Mesodermal cell (in vitro differentiated cells): ENCODE measurements at regions not wholly inside any gene's neighbourhood (a gene's known extent, or its start where the extent isn't known, plus 50 kb on each side); places are given as distances from the start of the nearest gene placed in this dataset.

Experiments used
- H3K27ac ChIP-seq: 2 replicates; pipeline ENCODE4 v1.7.0; 2013; ENCODE audit warnings: mild to moderate bottlenecking, low read depth, low read length, moderate library complexity; ENCODE audit not compliant: severe bottlenecking
- H3K36me3 ChIP-seq: 2 replicates; pipeline ENCODE4 v1.7.1; 2013; ENCODE audit warnings: mild to moderate bottlenecking, low read length, moderate library complexity; ENCODE audit not compliant: control insufficient read depth, insufficient read depth
- H3K4me1 ChIP-seq: one replicate; pipeline ENCODE4 v1.7.1; 2013; ENCODE audit warnings: mild to moderate bottlenecking, low read length; ENCODE audit not compliant: insufficient read depth, control insufficient read depth, poor library complexity, severe bottlenecking
- H3K4me3 ChIP-seq: 2 replicates; pipeline ENCODE4 v1.7.0; 2013; ENCODE audit warnings: low read length, control low read depth, mild to moderate bottlenecking; ENCODE audit not compliant: insufficient read depth, poor library complexity, severe bottlenecking; ENCODE audit errors: extremely low read depth
- H3K9me3 ChIP-seq: 2 replicates; pipeline ENCODE4 v1.7.1; 2013; ENCODE audit warnings: mild to moderate bottlenecking, low read length, moderate library complexity; ENCODE audit not compliant: control insufficient read depth
- WGBS, 2 experiments: methylation state at CpG; one replicate each; pipeline ENCODE4 v1.1.5; 2013; ENCODE audit warnings: missing lambda C conversion rate in 2 of 2; ENCODE audit not compliant: insufficient coverage in 2 of 2; 5-methylcytosine and 5-hydroxymethylcytosine counted together

DNA sequence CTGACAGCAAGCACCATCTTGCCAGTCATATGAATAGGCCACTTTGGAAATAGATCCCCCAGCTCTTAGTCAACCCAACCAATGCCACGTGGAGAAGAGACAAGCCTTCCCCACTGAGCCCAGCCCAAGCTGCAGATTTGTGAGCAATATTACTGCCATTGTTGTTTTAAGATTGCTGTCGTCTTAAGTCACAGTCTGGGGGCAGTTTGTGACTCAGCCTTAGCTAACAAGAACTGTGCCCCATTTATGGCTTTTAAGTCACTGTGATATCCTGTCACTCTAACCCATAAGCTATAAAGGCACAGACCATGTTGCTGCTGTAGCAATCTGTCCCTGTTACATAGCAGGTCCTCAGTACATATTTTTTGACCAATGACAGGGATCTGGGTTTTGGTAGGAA, 464.2 kb downstream of the MED13L start:
- Histone ChIP-seq H3K27ac (no peak overlapping the region), H3K4me1 (peaks cover 4% of the 10 kb centered on the region), H3K4me3 (no peak overlapping the region), H3K36me3 (no peaks in the 10 kb centered on the region), H3K9me3 (no peaks in the 10 kb centered on the region)
- 70 to 82% methylated on average over 1 to 2 of the region's 2 CpGs for WGBS, 2 experiments

- WGBS, 2 experiments, result no CpG with 5 or more reads among the region's 1 CpG
- H3K27ac ChIP-seq, result no peak overlapping the region
- peaks cover 4% of the 10 kb centered on the region for H3K4me1 ChIP-seq
- H3K36me3 ChIP-seq, result no peaks in the 10 kb centered on the region
- no peaks in the 10 kb centered on the region for H3K9me3 ChIP-seq
- H3K4me3 ChIP-seq, result no peak overlapping the region
These were observed 465.6 kb downstream of the MED13L start for GRCh38 chr12:115811929-115812328.

DNA sequence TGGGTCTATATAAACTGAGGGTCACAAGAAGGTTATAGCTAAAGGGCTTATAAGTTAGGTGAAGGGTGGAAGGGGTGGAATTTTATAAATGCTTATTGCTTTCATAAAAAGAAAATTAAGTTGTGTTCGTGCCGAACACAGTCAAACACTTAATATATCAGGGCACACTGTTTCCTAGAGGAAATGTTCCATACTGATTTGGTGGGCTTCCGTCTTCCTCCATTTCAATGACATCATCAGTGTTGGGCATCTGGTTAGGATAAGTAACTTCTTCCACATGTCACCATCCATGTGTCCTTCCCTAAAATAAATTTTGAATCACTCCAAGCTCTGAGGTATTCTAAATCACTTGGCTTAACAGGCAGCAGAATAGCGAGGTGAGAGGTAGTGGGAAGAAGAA, 466.4 kb downstream of the MED13L start:
- WGBS, 2 experiments, result no CpG with 5 or more reads among the region's 4 CpGs
- peaks cover 4% of the 10 kb centered on the region for H3K4me1 ChIP-seq
- no peak overlapping the region for H3K27ac ChIP-seq
- H3K36me3 ChIP-seq, result no peaks in the 10 kb centered on the region
- no peak overlapping the region for H3K4me3 ChIP-seq
- H3K9me3 ChIP-seq, result no peaks in the 10 kb centered on the region

DNA sequence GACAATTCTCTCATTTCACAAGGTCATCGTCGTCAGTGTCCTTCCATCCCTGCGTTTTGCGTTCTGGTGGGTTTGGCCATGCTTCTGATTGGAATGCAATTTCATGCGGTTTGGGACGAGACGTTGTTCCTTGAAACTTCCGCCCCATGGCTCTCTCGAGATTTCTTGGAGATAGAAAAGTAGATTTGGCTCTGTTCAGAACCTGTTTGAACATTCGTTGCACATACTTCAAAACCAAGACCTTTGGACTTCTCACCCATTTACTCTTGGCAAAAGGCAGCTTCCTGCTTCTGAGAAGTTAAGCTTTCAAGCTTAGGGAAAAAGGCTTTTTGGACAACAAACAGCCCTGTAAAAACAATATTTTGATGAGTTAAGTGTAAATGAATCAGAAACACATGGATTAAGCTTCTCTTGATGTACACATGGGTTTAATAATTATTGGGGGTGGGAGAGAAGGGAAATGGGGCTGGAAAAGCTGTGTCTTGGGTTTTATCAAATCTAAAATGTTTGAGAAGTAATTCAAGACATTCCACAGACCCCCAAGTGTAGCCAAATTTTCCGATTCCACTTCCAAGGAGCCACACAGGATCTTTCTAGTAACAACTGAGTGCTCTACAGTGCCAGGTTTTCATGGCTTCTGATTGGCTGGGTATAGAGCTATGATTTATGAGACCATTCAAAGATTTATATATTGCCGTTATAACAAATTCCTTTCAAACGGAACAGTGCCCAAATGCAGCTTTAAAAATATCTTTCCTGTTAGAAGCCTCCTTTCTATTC, 467.2 kb downstream of the MED13L start:
- Histone ChIP-seq H3K27ac (no peak overlapping the region), H3K4me1 (peaks cover 4% of the 10 kb centered on the region)
- 85 to 90% methylated on average over 8 to 11 of the region's 13 CpGs for WGBS, 2 experiments

DNA sequence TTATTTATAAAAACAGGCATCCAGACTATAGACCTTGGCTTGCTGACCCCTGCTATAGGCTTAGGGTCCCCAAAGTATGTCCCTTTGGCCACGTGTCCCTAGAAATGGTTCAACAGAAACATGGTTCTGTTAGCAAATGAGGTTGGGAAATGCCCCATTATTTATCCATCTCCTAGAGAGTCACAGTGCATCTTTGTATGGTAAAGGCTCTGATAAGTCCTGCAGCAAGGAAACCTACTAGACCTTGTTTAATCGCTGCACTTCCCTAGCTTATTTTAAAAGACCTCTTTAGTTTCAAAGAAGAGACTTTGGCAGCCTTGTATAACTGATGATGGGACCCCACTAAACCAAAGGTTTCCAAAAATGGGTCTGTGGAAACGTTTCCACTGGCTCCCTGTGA, 471.5 kb downstream of the MED13L start:
- H3K9me3 ChIP-seq, result no peaks in the 10 kb centered on the region
- no peak overlapping the region for H3K27ac ChIP-seq
- 88 to 90% methylated on average over 1 to 2 of the region's 3 CpGs for WGBS, 2 experiments
- H3K4me3 ChIP-seq, result no peak overlapping the region
- H3K36me3 ChIP-seq, result no peaks in the 10 kb centered on the region
- H3K4me1 ChIP-seq, result peaks cover 4% of the 10 kb centered on the region

More for the DNA sequence above, 467.2 kb downstream of the MED13L start:
- Histone ChIP-seq H3K36me3 (no peaks in the 10 kb centered on the region), H3K9me3 (no peaks in the 10 kb centered on the region), H3K4me3 (no peak overlapping the region)

DNA sequence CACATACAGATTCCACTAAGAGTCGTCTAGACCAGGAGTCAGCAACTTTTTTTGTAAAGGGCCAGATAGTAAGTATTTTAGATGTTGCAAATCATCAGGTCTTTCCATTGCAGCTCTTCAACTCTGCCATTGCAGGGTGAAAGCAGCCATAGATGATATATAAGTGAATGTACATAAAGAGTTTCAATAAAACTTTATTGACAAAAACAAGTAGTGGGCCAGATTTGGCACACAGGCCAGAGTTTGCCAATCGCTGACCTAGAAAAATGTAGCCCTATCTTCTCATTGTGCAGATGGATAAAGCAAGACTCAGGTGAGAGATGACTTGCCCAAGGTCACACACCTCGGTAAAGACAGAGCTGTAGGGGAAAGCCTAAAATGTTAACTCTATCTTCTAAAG, 474.7 kb downstream of the MED13L start:
- no peaks in the 10 kb centered on the region for H3K9me3 ChIP-seq
- no peak overlapping the region for H3K4me3 ChIP-seq
- WGBS, 2 experiments, result 100% methylated on average over 1 of the region's 3 CpGs
- H3K27ac ChIP-seq, result no peak overlapping the region
- H3K36me3 ChIP-seq, result no peaks in the 10 kb centered on the region
- H3K4me1 ChIP-seq, result peaks cover 4% of the 10 kb centered on the region

GRCh38 chr12:115801871-115802270, 475.6 kb downstream of the MED13L start:
- no peaks in the 10 kb centered on the region for H3K36me3 ChIP-seq
- H3K27ac ChIP-seq, result peak overlapping the region; percentile 76
- H3K9me3 ChIP-seq, result no peaks in the 10 kb centered on the region
- H3K4me3 ChIP-seq, result no peak overlapping the region
- WGBS, 2 experiments, result 51 to 63% methylated on average over 3 of the region's 3 CpGs
- peaks cover 4% of the 10 kb centered on the region for H3K4me1 ChIP-seq

DNA sequence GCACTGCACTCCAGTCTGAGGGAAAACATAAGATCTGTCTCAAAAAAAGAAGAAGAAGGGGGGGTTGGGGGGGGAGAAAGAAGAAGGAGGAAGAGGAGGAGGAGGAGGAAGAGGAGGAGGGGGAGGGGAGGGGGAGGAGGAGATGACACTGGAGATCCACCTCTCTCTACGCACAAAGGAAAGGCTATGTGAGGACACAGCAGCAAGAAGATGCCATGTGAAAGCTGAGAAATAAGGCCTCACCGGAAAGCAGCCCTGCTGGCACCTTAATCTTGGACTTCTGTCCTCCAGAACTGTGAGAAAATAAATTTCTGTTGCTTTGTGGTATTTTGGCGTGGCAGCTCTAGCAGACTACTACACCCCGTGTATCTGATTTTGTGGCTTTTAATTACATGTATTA, 477.9 kb downstream of the MED13L start:
- H3K9me3 ChIP-seq, result no peaks in the 10 kb centered on the region
- peaks cover 4% of the 10 kb centered on the region for H3K4me1 ChIP-seq
- H3K4me3 ChIP-seq, result no peak overlapping the region
- no peaks in the 10 kb centered on the region for H3K36me3 ChIP-seq
- 93 to 100% methylated on average over 1 to 2 of the region's 4 CpGs for WGBS, 2 experiments
- H3K27ac ChIP-seq, result no peak overlapping the region

DNA sequence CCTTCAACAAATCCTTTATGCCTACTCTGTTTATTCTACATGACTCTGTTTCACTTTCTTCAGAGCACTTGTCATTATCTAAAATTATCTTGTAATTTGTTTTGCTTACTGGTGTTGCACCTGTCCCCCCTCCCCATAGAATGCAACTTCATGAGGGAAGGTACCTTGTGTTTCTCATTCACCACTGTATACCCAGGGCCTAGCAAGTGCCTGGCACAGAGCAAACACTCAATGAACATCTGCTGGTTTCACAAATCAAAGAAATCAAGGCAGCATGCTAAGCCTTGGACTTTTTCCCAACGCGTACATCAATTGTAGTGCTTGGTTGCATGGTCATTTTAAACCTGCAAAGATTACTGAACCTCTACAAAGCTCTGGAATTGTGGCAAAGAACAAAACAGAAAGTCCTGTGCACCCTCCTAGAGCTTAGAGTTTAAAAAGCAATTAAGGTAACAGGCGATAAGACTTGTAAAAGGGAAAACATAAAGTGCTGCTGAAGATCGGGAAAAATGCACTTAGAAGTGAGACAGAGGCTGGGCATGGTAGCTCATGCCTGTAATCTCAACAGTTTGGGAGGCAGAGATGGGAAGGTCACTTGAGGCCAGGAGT, 479.1 kb downstream of the MED13L start:
- Histone ChIP-seq H3K4me1 (peaks cover 4% of the 10 kb centered on the region), H3K27ac (no peak overlapping the region), H3K9me3 (no peaks in the 10 kb centered on the region), H3K36me3 (no peaks in the 10 kb centered on the region), H3K4me3 (no peak overlapping the region)
- 86 to 89% methylated on average over 4 of the region's 4 CpGs for WGBS, 2 experiments

DNA sequence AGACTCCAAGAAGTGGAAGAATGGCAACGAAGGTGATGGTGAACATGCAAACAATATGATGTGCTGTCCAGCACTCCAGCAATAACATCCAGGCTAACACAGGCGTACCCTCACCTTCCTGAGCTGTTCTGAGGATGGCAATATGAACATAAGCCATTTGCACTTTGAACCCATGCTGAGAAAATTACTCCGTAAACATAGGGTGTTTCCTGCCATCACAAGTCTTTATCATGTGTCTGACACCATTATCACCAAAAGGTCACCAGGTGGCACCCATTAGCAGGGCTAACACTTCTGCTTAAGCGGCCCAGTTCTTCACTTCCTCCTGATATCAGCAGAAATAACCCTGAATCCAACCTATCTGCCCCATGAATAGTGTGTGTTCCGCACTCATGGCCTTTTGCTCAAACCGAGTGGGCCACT, 482.8 kb downstream of the MED13L start:
- Histone ChIP-seq H3K4me3 (no peak overlapping the region), H3K9me3 (no peaks in the 10 kb centered on the region), H3K27ac (no peak overlapping the region), H3K4me1 (no peaks in the 10 kb centered on the region), H3K36me3 (no peaks in the 10 kb centered on the region)
- WGBS, 2 experiments, result 65 to 95% methylated on average over 2 to 4 of the region's 6 CpGs

- Histone ChIP-seq H3K9me3 (no peaks in the 10 kb centered on the region), H3K4me3 (no peak overlapping the region), H3K36me3 (no peaks in the 10 kb centered on the region), H3K4me1 (no peaks in the 10 kb centered on the region), H3K27ac (no peak overlapping the region)
- WGBS, 2 experiments, result 90 to 92% methylated on average over 3 of the region's 4 CpGs
These were observed 486.2 kb downstream of the MED13L start for GRCh38 chr12:115791331-115791730.
